ENCODE measurements at regions not wholly inside any gene's neighbourhood (a gene's known extent, or its start where the extent isn't known, plus 50 kb on each side); places are given as distances from the start of the nearest gene placed in this dataset.
"Not testable (repeated sequence)": the region's sequence is repeated elsewhere in the genome, so short reads cannot be mapped to it uniquely, and the experiment has no call there.

DNA sequence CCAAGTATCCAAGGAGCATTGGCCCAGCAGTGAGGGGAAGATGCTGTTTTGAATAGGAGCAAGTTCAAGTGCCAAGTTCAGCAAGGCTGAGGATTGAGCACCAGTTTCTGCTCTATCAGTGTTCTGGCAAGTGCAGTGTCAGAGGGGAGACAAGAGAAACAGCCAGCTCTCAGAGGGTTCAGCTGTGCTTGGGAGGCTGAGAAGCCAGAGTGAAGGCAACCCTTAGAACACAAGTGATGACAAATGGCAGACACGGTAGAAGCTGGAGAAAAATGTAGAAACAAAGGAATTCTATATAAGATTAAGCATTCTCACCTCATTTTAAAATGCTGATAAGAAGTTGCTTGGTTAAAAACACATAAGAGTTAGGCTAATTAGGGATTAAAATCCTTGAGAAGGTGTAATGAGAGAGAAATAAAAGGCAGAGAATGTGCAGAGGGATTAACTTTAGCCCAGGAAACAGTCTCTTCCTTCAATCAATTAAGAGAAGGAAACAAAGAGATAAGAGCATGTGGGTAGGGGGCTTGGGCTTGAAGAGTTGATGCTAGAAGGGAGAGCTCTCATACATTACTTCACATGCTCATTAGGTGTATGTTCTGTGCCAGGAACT, 475.4 kb downstream of the AJAP1 start:
- Mint-ChIP-seq H3K27ac (no peak overlapping the region), H3K9me3 (peaks cover 4% of the 10 kb centered on the region), H3K36me3 (no peaks in the 10 kb centered on the region), H3K4me1 (no peaks in the 10 kb centered on the region), H3K4me3 (no peak overlapping the region), H3K27me3 (peaks cover 2% of the 10 kb centered on the region)
- ATAC-seq (ENCODE audit: low read depth) (no peak), DNase-seq (no peak)
- POLR2A ChIA-PET: no interaction called here

DNA sequence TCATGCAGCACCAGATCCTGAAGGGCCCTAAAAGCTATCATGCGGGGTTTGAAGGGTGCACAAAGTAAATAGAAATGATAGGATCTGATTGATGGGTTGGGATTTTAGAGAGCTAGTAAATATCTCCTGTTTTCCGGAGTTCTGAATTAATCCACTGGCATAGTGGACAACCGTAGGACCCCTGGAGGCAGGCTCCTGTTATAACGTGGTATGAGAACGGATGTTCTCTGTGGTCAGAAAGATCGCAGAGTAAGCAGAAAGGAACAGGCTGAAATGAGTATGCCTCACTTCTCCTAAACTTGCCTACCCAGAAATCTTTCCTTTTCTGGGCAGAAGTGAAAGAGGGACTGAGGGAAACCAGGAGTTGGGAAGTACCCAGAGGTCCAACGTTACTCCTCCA, 470.8 kb downstream of the AJAP1 start:
- peaks cover 2% of the 10 kb centered on the region for H3K27me3 Mint-ChIP-seq
- no peaks in the 10 kb centered on the region for H3K4me1 Mint-ChIP-seq
- DNase-seq (no peak), ATAC-seq (ENCODE audit: low read depth) (no peak)
- H3K9me3 Mint-ChIP-seq: peaks cover 8% of the 10 kb centered on the region
- no peaks in the 10 kb centered on the region for H3K36me3 Mint-ChIP-seq
- no peak overlapping the region for H3K27ac Mint-ChIP-seq
- H3K4me3 Mint-ChIP-seq: no peak overlapping the region
- POLR2A ChIA-PET: no interaction called here

DNA sequence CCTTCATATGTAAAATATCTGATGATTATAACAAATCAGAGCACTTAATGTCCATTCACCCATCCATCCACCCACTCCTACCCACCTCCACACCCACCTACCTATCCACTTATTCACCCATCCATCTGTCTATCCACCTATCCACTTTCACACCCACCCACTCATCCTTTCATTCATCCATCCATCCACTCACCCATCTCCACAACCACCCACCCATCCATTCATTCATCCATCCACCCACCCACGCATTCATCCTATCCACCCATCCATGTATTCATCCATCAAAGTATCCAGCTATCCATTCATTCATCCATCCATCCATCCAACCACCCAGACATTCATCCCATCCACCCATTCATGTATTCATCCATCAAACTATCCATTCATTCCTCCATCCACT, 466.1 kb downstream of the AJAP1 start:
- Mint-ChIP-seq H3K27ac (no peak overlapping the region), H3K27me3 (no peaks in the 10 kb centered on the region), H3K36me3 (no peaks in the 10 kb centered on the region), H3K9me3 (peaks cover 5% of the 10 kb centered on the region), H3K4me1 (no peaks in the 10 kb centered on the region), H3K4me3 (no peak overlapping the region)
- ATAC-seq (ENCODE audit: low read depth): no peak
- DNase-seq: no peak
- POLR2A ChIA-PET: no interaction called here

DNA sequence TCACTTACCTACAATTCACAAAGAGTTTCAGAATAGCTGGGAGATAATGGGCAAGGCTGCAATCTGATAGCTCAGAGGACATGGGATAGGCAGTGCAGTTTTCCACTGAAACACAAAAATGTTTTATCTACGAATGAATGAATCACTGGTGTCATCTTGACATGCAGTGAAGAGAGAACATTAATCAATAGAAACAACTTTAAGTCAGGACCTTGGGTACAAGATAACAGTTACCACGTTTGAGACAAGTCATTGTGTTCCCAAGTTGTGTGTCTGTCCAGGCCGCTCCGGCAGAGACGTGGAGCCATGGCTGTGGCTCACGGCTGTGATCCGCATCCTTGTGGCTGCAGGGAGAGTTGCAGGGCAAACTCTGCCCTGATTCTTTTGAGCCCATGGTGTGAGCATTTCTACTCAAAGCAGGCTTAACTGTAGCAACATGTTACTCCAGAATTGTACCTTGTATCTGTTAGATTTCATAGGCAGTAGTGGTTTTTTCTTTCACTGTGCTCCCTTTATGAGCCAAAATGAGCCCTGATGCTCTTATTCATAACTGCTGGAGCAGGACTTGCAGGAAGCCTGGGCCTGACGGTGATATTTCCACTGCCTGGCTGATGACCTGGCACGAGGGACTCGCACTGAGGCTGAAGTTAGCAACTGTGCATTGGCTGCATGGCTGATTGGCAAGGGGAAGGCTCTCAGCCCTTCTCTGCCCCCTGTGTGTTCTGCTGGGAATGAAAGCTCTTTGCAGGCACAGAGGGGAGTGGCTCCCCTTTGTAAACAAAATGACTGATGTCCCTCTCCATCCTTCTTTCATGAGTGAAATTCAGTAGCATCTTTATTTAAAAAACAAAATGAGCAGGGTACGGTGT, 465.2 kb downstream of the AJAP1 start:
- Mint-ChIP-seq H3K4me1 (no peaks in the 10 kb centered on the region), H3K27ac (no peak overlapping the region), H3K36me3 (no peaks in the 10 kb centered on the region), H3K4me3 (no peak overlapping the region), H3K9me3 (peaks cover 7% of the 10 kb centered on the region), H3K27me3 (no peaks in the 10 kb centered on the region)
- DNase-seq: no peak
- POLR2A ChIA-PET: no interaction called here
- no peak for ATAC-seq (ENCODE audit: low read depth)

DNA sequence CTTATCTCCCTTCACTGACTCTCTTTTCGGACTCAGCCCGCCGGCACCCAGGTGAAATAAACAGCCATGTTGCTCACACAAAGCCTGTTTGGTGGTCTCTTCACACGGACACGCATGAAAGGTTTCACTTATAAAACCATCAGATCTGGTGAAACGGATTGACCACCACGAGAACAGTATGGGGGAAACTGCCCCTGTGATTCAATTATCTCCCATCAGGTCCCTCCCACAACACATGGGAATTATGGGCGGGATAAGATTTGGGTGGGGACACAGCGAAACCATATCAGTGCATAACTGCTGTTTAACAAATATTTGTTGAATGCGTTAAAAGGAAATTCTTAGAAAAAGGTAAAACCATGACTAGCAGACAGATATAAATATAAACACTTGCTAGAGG, 464.4 kb downstream of the AJAP1 start:
- H3K4me1 Mint-ChIP-seq; H3K9me3 Mint-ChIP-seq; H3K36me3 Mint-ChIP-seq; POLR2A ChIA-PET; ATAC-seq (ENCODE audit: low read depth); H3K4me3 Mint-ChIP-seq; DNase-seq; H3K27ac Mint-ChIP-seq; H3K27me3 Mint-ChIP-seq: not testable (repeated sequence)

DNA sequence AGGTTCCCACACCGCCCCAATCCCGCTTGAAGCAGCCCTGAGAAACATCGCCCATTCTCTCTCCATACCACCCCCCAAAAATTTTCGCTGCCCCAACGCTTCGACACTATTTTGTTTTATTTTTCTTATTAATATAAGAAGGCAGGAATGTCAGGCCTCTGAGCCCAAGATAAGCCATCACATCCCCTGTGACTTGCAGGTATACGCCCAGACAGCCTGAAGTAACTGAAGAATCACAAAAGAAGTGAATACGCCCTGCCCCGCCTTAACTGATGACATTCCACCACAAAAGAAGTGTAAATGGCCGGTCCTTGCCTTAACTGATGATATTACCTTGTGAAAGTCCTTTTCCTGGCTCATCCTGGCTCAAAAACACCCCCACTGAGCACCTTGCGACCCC, 463.9 kb downstream of the AJAP1 start:
- H3K4me3 Mint-ChIP-seq; POLR2A ChIA-PET; H3K4me1 Mint-ChIP-seq; H3K27ac Mint-ChIP-seq; H3K36me3 Mint-ChIP-seq; DNase-seq; ATAC-seq (ENCODE audit: low read depth); H3K27me3 Mint-ChIP-seq; H3K9me3 Mint-ChIP-seq: not testable (repeated sequence)

DNA sequence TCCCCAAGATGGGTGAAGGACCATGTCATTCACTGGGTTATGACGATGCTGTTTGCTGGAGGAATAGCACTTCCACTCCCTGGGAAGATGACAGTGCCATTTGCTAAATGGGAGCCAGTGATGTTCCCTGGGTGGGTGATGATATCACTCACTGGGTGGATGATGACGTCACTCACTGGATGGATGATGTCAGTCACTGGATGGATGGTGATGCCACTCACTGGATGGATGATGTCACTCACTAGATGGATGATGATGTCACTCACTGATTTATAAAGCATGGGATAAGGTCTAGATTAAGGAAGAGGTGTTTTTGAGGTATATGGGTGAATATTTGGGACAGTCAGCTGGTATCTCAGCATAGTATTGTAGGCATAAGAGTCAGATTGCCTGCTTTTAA, 457.2 kb downstream of the AJAP1 start:
- DNase-seq (no peak), ATAC-seq (ENCODE audit: low read depth) (no peak)
- no peak overlapping the region for H3K27ac Mint-ChIP-seq
- H3K4me3 Mint-ChIP-seq: no peak overlapping the region
- peaks cover 16% of the 10 kb centered on the region for H3K27me3 Mint-ChIP-seq
- H3K36me3 Mint-ChIP-seq: no peaks in the 10 kb centered on the region
- peaks cover 23% of the 10 kb centered on the region for H3K4me1 Mint-ChIP-seq
- POLR2A ChIA-PET: no interaction called here
- peaks cover 2% of the 10 kb centered on the region for H3K9me3 Mint-ChIP-seq

DNA sequence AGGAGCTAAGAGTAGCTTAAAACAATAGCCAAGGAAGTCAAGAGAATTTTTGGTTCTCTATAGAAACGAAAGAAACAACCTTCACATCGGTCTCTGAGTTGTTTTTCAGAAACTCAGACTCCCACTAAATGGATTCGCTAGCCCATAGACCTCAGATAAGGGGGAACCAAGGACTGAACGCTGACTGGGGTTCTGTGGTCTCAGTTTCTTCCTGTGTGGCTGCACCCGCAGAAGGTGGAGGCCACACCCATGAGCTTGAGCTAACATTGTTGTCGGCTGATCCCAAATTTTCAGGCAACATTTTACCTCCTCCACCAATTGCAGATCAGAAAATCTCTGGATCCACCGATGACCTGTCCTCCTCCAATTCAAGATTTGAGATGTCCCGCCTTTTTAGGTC, 456.1 kb downstream of the AJAP1 start:
- H3K4me1 Mint-ChIP-seq: peaks cover 23% of the 10 kb centered on the region
- H3K36me3 Mint-ChIP-seq: no peaks in the 10 kb centered on the region
- H3K4me3 Mint-ChIP-seq: peak overlapping the region; percentile 50
- peak; percentile 33 for DNase-seq
- no peak overlapping the region for H3K27ac Mint-ChIP-seq
- ATAC-seq (ENCODE audit: low read depth): peak; percentile 42
- peaks cover 2% of the 10 kb centered on the region for H3K9me3 Mint-ChIP-seq
- POLR2A ChIA-PET: no interaction called here
- H3K27me3 Mint-ChIP-seq: peaks cover 19% of the 10 kb centered on the region

DNA sequence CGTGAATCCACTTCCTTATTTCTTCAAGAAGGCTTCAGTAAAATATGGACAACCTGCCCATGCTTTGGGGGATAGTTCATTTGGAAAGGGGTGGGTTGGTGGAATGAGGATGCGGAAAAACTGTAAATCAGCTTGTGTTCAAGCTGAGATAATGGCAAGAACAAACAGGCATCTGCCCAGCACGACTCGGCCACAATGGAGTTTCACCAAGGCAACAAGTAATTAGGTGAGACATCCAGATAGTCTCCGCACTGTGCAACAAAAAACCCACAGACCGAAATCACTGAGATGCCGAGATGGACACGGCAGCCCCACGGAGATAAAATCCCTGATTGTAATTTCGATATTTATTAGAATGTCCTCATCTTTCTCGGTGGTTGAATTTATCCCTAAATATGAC, 455.2 kb downstream of the AJAP1 start:
- DNase-seq (no peak), ATAC-seq (ENCODE audit: low read depth) (no peak)
- H3K27me3 Mint-ChIP-seq: peaks cover 19% of the 10 kb centered on the region
- no peak overlapping the region for H3K27ac Mint-ChIP-seq
- H3K4me3 Mint-ChIP-seq: no peak overlapping the region
- peaks cover under 1% of the 10 kb centered on the region for H3K9me3 Mint-ChIP-seq
- peaks cover 23% of the 10 kb centered on the region for H3K4me1 Mint-ChIP-seq
- POLR2A ChIA-PET: no interaction called here
- no peaks in the 10 kb centered on the region for H3K36me3 Mint-ChIP-seq

DNA sequence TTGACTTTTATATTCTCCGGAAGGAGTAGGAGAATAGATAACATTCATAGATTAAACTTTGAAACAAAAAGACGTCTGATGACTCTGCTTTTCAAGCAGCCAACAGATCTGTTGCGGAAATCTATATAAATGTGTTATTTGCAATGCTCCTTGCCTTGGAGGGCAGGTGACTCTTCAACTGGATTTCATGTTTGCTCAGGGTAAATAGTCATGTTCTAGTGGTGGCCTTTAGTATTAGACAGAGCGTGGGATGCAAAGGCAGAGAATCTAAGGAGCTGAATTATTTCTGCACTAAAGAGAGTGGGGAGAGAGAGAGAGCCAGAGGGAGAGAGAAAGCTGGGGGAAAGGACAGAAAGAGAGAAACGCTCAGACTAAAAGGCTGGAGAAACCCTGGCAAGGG, 454.3 kb downstream of the AJAP1 start:
- Mint-ChIP-seq H3K4me1 (peaks cover 23% of the 10 kb centered on the region), H3K27me3 (peaks cover 19% of the 10 kb centered on the region), H3K4me3 (no peak overlapping the region), H3K27ac (no peak overlapping the region), H3K36me3 (no peaks in the 10 kb centered on the region), H3K9me3 (no peaks in the 10 kb centered on the region)
- ATAC-seq (ENCODE audit: low read depth) (no peak), DNase-seq (no peak)
- POLR2A ChIA-PET: no interaction called here

DNA sequence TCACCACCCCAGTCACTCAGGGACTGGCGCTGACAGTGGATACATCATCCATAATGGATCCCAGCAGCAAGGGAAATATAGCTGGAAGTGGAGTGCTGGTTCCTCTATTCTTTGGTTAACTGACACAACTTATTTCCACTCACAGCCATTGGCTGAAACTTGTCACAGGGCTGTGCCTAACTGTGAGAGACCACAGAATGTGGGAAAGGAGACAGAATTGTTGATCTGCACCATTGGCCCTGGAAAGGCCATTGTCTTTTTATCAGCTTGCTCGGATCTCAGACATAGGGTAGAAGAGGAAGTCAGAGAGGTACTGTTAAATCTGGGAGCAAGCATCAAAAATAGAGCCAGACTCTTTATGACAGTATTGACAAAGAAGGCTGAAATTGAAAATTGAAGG, 451.3 kb downstream of the AJAP1 start:
- DNase-seq: no peak
- Mint-ChIP-seq H3K4me3 (no peak overlapping the region), H3K9me3 (peaks cover 4% of the 10 kb centered on the region), H3K36me3 (no peaks in the 10 kb centered on the region), H3K27me3 (peaks cover 13% of the 10 kb centered on the region), H3K4me1 (peaks cover 9% of the 10 kb centered on the region), H3K27ac (no peak overlapping the region)
- no peak for ATAC-seq (ENCODE audit: low read depth)
- POLR2A ChIA-PET: no interaction called here

DNA sequence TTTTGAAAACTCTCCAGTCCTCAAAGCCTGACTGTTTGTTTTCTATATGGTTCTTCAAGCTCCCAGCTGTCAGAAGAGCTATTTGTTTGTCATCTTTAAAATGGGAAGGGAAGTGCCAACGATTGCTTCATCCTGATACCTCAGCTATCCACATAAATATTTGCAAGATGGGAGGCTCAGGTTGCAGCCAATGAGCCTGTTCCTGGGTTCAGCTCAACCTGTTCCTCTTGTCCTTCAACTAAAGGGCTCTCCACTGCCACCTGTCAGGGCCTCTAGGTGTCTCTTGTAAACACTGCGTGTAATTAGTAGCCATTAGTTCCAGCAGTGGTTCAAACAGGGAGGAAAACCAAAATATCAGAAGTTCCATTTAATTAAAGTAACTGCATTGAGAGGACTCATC, 445.1 kb downstream of the AJAP1 start:
- H3K9me3 Mint-ChIP-seq: peaks cover 4% of the 10 kb centered on the region
- H3K27me3 Mint-ChIP-seq: peaks cover 1% of the 10 kb centered on the region

DNA sequence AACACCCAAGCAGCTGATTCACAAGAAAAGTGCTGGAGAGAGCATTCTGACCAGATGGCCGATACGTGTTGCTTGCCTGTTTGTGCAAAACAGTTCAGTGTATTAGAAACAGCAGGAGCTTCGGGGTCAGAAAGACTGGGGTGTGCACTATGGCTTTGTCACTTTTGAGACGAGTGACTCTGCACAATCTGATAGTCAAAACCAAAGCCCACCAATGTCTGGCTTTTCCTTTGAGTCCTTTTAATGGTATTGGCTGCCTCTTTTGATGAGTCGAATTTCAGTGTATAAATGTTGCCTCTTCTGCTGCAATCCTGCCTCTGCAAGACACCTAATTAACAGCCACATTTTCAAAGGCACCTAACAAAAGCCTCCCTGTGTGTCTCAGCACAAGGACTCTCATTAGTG, 444.6 kb downstream of the AJAP1 start:
- peaks cover 1% of the 10 kb centered on the region for H3K27me3 Mint-ChIP-seq
- POLR2A ChIA-PET: no interaction called here
- ATAC-seq (ENCODE audit: low read depth): no peak

More for the DNA sequence above, 445.1 kb downstream of the AJAP1 start:
- Mint-ChIP-seq H3K36me3 (no peaks in the 10 kb centered on the region), H3K27ac (no peak overlapping the region), H3K4me3 (no peak overlapping the region), H3K4me1 (no peaks in the 10 kb centered on the region)
- no peak for DNase-seq
- POLR2A ChIA-PET: no interaction called here
- ATAC-seq (ENCODE audit: low read depth): no peak

DNA sequence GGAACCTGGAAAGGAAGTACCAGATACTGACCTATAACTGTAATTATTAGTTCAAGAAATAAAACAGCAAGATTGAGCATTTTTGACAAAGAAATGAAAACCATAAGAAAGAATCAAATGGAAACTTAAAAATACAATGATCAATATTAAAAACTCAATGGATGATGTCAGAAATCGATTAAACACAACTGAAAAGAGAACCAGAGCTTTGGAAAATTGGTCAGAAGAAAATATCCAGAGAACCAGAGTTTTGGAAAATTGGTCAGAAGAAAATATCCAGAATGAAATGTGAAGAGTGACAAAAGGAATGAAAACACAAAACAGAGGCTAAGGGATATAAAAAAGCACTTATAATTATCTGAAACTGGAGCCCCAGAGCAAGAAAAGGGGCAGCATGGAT, 438.6 kb downstream of the AJAP1 start:
- H3K4me3 Mint-ChIP-seq: no peak overlapping the region
- DNase-seq: no peak
- H3K27ac Mint-ChIP-seq: no peak overlapping the region
- peaks cover 1% of the 10 kb centered on the region for H3K27me3 Mint-ChIP-seq
- H3K4me1 Mint-ChIP-seq: no peaks in the 10 kb centered on the region
- POLR2A ChIA-PET: no interaction called here
- no peaks in the 10 kb centered on the region for H3K36me3 Mint-ChIP-seq
- peaks cover 8% of the 10 kb centered on the region for H3K9me3 Mint-ChIP-seq
- no peak for ATAC-seq (ENCODE audit: low read depth)

More for the DNA sequence above, 444.6 kb downstream of the AJAP1 start:
- no peak for DNase-seq
- no peak overlapping the region for H3K27ac Mint-ChIP-seq
- H3K36me3 Mint-ChIP-seq: no peaks in the 10 kb centered on the region
- no peak overlapping the region for H3K4me3 Mint-ChIP-seq
- H3K9me3 Mint-ChIP-seq: peaks cover 4% of the 10 kb centered on the region
- H3K4me1 Mint-ChIP-seq: no peaks in the 10 kb centered on the region
